ENCODE measurements at regions not wholly inside any gene's neighbourhood (a gene's known extent, or its start where the extent isn't known, plus 50 kb on each side); places are given as distances from the start of the nearest gene placed in this dataset.

- peak; percentile 17 for DNase-seq
- Histone ChIP-seq H3K27me3 (no peaks in the 10 kb centered on the region), H3K27ac (no peak overlapping the region), H3K4me1 (peaks cover 0 to 6% (median 5%) of the 10 kb centered on the region in 4 donors), H3K9me3 (no peaks in the 10 kb centered on the region), H3K4me3 (no peak overlapping the region), H3K36me3 (no peaks in the 10 kb centered on the region)
- intact Hi-C loops (cut with DNase I) = no loop called here
- TF ChIP-seq EP300 (IDR thresholded peaks at IDR 0.05) (no peak), POLR2A (IDR thresholded peaks at IDR 0.05) (no peak), CTCF (IDR thresholded peaks at IDR 0.05) (no peak), POLR2AphosphoS5 (IDR thresholded peaks at IDR 0.05) (no peak)
- 68 to 71% methylated on average over 8 of the region's 8 CpGs for WGBS, 2 donors
Observed at GRCh38 chr18:78716022-78716421, 263.6 kb upstream of the SALL3 start.

GRCh38 chr18:78716581-78716980 is 263.0 kb upstream of the SALL3 start:
- no peak overlapping the region for H3K27ac ChIP-seq
- H3K4me3 ChIP-seq = no peak overlapping the region
- no peaks in the 10 kb centered on the region for H3K36me3 ChIP-seq
- TF ChIP-seq POLR2A (IDR thresholded peaks at IDR 0.05) (no peak), EP300 (IDR thresholded peaks at IDR 0.05) (no peak), CTCF (IDR thresholded peaks at IDR 0.05) (no peak), POLR2AphosphoS5 (IDR thresholded peaks at IDR 0.05) (no peak)
- no peaks in the 10 kb centered on the region for H3K27me3 ChIP-seq
- H3K4me1 ChIP-seq = peaks cover 0 to 11% (median 11%) of the 10 kb centered on the region in 4 donors
- peak; percentile 44 for DNase-seq
- H3K9me3 ChIP-seq = no peaks in the 10 kb centered on the region
- WGBS, 2 donors = 85 to 88% methylated on average over 17 of the region's 17 CpGs
- intact Hi-C loops (cut with DNase I) = no loop called here

- peak; percentile 50 for DNase-seq
- H3K9me3 ChIP-seq = no peaks in the 10 kb centered on the region
- intact Hi-C loops (cut with DNase I) = no loop called here
- no peaks in the 10 kb centered on the region for H3K27me3 ChIP-seq
- WGBS, 2 donors = 94 to 95% methylated on average over 37 of the region's 37 CpGs
- H3K36me3 ChIP-seq = no peaks in the 10 kb centered on the region
- TF ChIP-seq POLR2AphosphoS5 (IDR thresholded peaks at IDR 0.05) (no peak), EP300 (IDR thresholded peaks at IDR 0.05) (no peak), CTCF (IDR thresholded peaks at IDR 0.05) (no peak), POLR2A (IDR thresholded peaks at IDR 0.05) (no peak)
- no peak overlapping the region for H3K4me3 ChIP-seq
- H3K4me1 ChIP-seq = peaks cover 0 to 14% (median 12%) of the 10 kb centered on the region in 4 donors
- H3K27ac ChIP-seq = no peak overlapping the region
Observed at GRCh38 chr18:78717051-78717765, 262.4 kb upstream of the SALL3 start.

GRCh38 chr18:78717766-78718150 is 261.9 kb upstream of the SALL3 start:
- WGBS, 2 donors = 89 to 93% methylated on average over 6 of the region's 6 CpGs
- Histone ChIP-seq H3K27me3 (no peaks in the 10 kb centered on the region), H3K9me3 (no peaks in the 10 kb centered on the region), H3K36me3 (no peaks in the 10 kb centered on the region), H3K4me3 (no peak overlapping the region), H3K27ac (no peak overlapping the region), H3K4me1 (peaks cover 0 to 14% (median 12%) of the 10 kb centered on the region in 4 donors)
- intact Hi-C loops (cut with DNase I) = no loop called here
- peak; percentile 35 for DNase-seq
- no peak for TF ChIP-seq POLR2A (IDR thresholded peaks at IDR 0.05)
- TF ChIP-seq EP300 (IDR thresholded peaks at IDR 0.05) = no peak
- TF ChIP-seq CTCF (IDR thresholded peaks at IDR 0.05) = no peak
- TF ChIP-seq POLR2AphosphoS5 (IDR thresholded peaks at IDR 0.05) = no peak

GRCh38 chr18:78719821-78720220 is 259.8 kb upstream of the SALL3 start:
- no peak overlapping the region for H3K4me3 ChIP-seq
- no peaks in the 10 kb centered on the region for H3K36me3 ChIP-seq
- 93 to 97% methylated on average over 11 of the region's 11 CpGs for WGBS, 2 donors
- peak; percentile 30 for DNase-seq
- no peaks in the 10 kb centered on the region for H3K27me3 ChIP-seq
- no peak overlapping the region for H3K27ac ChIP-seq
- peaks cover 0 to 14% (median 12%) of the 10 kb centered on the region in 4 donors for H3K4me1 ChIP-seq
- intact Hi-C loops (cut with DNase I) = no loop called here
- no peak for TF ChIP-seq POLR2AphosphoS5 (IDR thresholded peaks at IDR 0.05)
- TF ChIP-seq CTCF (IDR thresholded peaks at IDR 0.05) = no peak
- no peak for TF ChIP-seq EP300 (IDR thresholded peaks at IDR 0.05)
- TF ChIP-seq POLR2A (IDR thresholded peaks at IDR 0.05) = no peak
- no peaks in the 10 kb centered on the region for H3K9me3 ChIP-seq

Data from sigmoid colon (tissue), 6 donors.